Erythroblast (primary cell): ENCODE measurements at regions not wholly inside any gene's neighbourhood (a gene's known extent, or its start where the extent isn't known, plus 50 kb on each side); places are given as distances from the start of the nearest gene placed in this dataset.

Experiments
- GATA1 ChIP-seq: IDR thresholded peaks from 2 replicates; pipeline ENCODE4 v1.6.1; 2011; ENCODE audit warnings: low read depth, mild to moderate bottlenecking, control low read depth, low read length, moderate library complexity
- POLR2A ChIP-seq: IDR thresholded peaks from 2 replicates; pipeline ENCODE4 v1.6.1; 2011; ENCODE audit warnings: mild to moderate bottlenecking, low read length

- TF ChIP-seq POLR2A (no peak), GATA1 (no peak)
Observed at GRCh38 chr17:34725008-34725407, 145.6 kb downstream of the TMEM132E start.
